ENCODE measurements at regions not wholly inside any gene's neighbourhood (a gene's known extent, or its start where the extent isn't known, plus 50 kb on each side); places are given as distances from the start of the nearest gene placed in this dataset.

DNA sequence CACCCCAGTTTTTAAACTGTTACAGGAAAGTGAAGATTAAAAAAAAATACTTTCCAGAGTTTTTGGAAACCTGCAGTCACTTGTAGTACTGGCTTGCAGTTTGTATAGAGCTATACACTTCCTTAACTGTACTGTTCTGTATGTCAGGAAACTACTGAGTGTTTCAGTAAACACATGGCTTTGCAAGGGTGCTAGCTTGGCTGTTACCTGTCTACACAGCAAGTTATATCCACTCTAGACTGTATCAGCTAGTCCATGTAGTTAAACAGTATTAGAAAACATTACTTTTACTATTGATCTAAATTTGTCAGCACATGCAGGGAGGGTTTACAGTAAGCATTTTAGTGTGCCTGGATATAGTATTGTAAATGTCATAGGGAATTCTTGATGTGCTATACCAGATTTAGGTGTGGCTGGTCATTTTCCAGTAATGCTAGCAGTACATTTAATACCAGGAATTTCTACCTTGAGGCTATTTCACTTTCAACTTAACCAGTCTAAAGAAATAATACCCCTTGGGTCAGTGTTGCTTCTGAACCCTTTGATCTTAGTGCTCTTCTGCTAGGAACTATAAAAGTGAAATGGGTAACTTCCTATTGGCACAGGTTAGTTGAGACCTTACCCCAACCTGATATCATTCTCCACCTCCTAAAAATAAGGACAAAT is 192.3 kb upstream of the ANKRD50 start:
- H3K4me3 ChIP-seq (ENCODE audit: low read depth, low read length) = no peak overlapping the region
- TF ChIP-seq, protein P1, sequence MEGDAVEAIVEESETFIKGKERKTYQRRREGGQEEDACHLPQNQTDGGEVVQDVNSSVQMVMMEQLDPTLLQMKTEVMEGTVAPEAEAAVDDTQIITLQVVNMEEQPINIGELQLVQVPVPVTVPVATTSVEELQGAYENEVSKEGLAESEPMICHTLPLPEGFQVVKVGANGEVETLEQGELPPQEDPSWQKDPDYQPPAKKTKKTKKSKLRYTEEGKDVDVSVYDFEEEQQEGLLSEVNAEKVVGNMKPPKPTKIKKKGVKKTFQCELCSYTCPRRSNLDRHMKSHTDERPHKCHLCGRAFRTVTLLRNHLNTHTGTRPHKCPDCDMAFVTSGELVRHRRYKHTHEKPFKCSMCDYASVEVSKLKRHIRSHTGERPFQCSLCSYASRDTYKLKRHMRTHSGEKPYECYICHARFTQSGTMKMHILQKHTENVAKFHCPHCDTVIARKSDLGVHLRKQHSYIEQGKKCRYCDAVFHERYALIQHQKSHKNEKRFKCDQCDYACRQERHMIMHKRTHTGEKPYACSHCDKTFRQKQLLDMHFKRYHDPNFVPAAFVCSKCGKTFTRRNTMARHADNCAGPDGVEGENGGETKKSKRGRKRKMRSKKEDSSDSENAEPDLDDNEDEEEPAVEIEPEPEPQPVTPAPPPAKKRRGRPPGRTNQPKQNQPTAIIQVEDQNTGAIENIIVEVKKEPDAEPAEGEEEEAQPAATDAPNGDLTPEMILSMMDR (IDR thresholded peaks at IDR 0.05; ENCODE audit: low read depth, low read length) = no peak

DNA sequence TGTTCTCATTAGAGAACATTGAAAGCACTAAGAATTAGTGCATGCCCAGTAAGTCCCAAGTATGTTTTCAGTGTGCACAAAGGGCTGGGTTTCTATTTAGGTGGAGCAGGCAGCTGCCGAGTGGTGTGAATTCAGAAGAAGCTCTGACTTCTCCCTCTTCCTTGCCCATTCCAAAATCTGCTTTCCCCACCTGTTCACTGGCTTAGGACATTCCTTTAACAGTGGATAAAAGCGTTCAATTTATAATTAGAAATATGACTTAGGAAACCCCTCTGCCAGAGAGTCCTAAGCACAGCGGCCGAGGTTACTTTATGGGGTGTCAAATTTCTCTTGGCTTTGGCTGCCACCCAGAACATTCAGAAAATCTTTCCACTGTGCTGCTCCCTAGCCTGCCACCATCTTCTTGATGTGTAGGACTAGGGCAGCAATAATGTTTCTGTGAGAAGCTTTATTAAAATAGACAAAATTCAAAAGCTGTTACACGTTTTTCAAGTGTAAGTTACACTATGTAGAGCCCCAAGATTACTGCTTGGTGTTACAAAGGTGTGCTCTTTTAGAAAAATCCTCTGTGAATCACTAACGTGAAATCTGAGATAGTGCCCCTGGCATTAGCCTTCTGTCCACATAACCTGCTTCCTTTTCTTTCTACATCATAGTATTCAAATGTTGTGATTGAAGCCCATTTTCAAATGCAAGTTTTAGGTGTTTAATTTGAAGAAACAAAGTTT is 191.6 kb upstream of the ANKRD50 start:
- TF ChIP-seq, protein P1 (IDR thresholded peaks at IDR 0.05; ENCODE audit: low read depth, low read length) = no peak
- H3K4me3 ChIP-seq (ENCODE audit: low read depth, low read length) = peak overlapping the region; percentile 37

DNA sequence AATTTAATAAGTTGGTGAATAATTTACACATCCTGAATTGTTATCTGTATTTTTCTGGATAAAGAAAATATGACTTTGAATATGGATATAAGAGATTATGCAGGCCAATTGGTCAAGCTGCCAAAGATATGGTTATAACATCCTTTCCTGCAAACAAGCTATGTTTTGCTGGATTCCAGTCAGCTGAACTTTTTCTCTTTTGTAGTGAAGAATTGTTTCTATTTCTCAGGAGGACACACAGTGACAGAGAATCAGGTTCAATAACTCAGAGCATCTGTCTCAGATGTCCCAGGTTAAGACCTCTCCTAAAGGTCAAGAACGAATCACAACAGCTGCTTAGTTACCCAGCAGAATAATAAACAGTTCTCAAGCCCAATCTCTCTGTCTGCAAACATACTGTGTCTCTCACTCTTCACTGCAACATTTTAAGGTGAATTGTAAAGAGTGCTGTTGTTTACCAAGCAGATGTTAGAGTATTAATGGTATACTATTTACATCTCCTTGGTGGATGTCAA is 189.5 kb upstream of the ANKRD50 start:
- TF ChIP-seq, protein P1 (IDR thresholded peaks at IDR 0.05; ENCODE audit: low read depth, low read length) = no peak
- no peak overlapping the region for H3K4me3 ChIP-seq (ENCODE audit: low read depth, low read length)

- TF ChIP-seq, protein P1 (IDR thresholded peaks at IDR 0.05; ENCODE audit: low read depth, low read length) = no peak
- H3K4me3 ChIP-seq (ENCODE audit: low read depth, low read length) = no peak overlapping the region
These were observed 187.5 kb upstream of the ANKRD50 start for GRCh38 chr4:124899997-124900396.

GRCh38 chr4:124890522-124890921 is 178.0 kb upstream of the ANKRD50 start:
- H3K4me3 ChIP-seq (ENCODE audit: low read depth, low read length) = no peak overlapping the region
- TF ChIP-seq, protein P1 (IDR thresholded peaks at IDR 0.05; ENCODE audit: low read depth, low read length) = no peak

DNA sequence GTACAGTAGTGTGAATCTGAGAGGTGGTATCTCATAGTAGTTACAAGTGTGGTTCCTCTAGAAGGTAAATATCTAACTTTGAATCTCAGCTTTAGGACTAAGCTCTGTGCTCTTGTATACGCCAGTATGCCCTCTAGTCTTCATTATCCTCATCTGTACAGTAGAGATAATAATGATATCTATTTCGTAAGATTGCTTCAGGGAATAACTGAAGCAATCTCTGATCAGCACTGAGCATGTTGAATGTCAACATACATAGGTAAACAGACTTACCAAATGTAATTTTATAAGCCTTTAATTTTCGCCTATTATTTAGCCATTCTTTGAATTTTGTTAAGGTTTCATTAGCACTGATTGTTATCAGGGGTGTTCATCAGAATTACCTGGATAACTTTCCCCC is 175.2 kb upstream of the ANKRD50 start:
- no peak overlapping the region for H3K4me3 ChIP-seq (ENCODE audit: low read depth, low read length)
- TF ChIP-seq, protein P1 (IDR thresholded peaks at IDR 0.05; ENCODE audit: low read depth, low read length) = no peak

DNA sequence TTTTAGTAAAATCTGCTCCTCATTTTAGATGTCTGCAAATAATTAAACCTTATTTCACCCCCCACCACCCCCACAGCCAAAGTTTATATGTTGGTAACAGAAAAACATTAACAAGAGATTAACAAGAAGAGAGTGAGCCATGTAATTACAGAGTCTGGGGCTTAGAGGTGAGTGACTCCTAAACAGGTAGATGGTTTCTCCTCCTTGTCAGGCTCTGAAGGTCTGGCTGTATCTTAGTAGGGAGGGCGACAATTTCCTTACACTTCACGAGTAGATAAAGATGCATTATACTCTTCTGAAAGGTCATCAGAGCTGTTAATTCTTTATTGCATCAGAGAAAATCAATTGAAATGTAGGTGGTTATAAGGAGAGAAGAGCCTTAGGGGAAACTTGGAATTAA is 171.8 kb upstream of the ANKRD50 start:
- H3K4me3 ChIP-seq (ENCODE audit: low read depth, low read length) = no peak overlapping the region
- TF ChIP-seq, protein P1 (IDR thresholded peaks at IDR 0.05; ENCODE audit: low read depth, low read length) = no peak

All from WI38 (cell line).